KBM-7 (cell line): ENCODE measurements at regions not wholly inside any gene's neighbourhood (a gene's known extent, or its start where the extent isn't known, plus 50 kb on each side); places are given as distances from the start of the nearest gene placed in this dataset.
"Not testable (repeated sequence)": the region's sequence is repeated elsewhere in the genome, so short reads cannot be mapped to it uniquely, and the experiment has no call there.

ENCODE experiments used
- DNase-seq: peaks from one replicate; pipeline ENCODE4 v3.0.0-alpha.2; 2015
- in situ Hi-C: fragments of 300-500 bp; cut with MboI; formaldehyde crosslinking; loops from 2 replicates; pipeline ENCODE4 v1.14.3; 2020; ENCODE audit warnings: low sequenced_read_pairs, low pct_unique_long_range_greater_than_20kb, mixed read lengths

DNA sequence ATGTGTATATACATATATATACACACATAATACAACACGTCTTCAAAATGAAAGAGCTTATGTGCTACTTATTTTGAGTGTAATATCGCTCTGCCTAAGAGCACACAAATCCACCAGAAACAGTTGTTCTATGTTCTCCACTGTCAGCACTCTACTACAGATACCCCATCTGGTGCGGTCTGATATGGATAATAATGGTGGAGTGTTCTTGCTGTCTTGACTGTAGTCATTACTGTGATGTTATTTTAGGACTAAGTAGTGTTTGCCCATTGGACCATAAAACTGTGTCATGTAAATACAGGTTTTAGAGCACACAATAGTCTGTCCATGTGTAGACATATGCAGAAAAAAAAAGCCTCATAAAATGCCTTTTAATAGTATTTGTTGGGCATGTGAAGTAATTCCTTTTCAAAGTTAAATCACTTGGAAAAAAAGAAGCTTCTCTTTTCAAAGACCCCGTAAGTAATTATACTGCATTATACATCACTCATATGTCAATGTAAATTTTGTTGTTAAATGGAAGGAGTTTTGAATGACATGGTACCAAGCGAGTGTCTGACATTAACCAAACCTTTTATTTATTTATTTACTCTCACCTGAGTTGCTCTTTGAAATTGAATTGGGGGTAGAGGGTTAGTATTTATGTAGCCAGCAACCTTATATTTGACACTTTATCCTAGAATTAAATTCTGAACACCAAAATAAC, 1249.2 kb upstream of the ZEB2 start:
- in situ Hi-C loops: no loop called here
- no peak for DNase-seq

DNA sequence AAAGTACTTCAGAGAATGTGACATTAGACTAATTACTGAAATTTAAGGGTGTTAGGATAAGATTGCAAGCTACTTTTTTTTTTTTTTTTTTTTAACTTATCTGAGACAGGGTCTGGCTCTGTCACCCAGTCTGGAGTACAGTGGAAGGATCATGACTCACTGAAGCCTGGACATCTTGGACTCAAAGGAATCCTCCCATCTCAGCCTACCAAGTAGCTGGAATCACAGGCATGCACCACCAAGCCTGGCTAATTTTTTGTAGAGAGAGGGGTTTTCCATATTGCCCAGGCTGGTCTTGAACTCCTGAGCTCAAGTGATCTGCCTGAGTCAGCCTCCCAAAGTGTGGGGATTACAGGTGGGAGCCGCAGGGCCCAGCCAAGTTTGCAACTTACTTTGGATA, 1246.0 kb upstream of the ZEB2 start:
- in situ Hi-C loops: no loop called here
- no peak for DNase-seq

DNA sequence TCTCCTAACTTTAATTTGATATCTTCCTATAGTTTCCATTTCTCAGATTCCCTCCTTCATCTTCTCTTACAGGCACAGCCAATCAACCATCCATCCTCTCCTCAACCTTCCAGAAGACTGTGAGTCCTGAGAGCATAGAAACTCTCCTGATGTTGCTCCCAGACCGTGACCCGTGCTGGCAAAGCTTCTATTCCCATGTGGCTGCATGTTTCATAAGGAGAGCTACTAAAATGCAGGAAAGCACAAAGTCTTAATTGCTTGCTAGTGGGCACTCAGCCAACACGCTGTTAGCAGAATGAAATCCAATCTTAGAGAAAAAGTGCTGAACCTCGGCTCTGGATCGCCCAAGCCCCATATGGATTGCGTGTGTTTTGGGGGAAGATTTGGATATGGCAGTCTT, 1244.7 kb upstream of the ZEB2 start:
- DNase-seq: no peak

DNA sequence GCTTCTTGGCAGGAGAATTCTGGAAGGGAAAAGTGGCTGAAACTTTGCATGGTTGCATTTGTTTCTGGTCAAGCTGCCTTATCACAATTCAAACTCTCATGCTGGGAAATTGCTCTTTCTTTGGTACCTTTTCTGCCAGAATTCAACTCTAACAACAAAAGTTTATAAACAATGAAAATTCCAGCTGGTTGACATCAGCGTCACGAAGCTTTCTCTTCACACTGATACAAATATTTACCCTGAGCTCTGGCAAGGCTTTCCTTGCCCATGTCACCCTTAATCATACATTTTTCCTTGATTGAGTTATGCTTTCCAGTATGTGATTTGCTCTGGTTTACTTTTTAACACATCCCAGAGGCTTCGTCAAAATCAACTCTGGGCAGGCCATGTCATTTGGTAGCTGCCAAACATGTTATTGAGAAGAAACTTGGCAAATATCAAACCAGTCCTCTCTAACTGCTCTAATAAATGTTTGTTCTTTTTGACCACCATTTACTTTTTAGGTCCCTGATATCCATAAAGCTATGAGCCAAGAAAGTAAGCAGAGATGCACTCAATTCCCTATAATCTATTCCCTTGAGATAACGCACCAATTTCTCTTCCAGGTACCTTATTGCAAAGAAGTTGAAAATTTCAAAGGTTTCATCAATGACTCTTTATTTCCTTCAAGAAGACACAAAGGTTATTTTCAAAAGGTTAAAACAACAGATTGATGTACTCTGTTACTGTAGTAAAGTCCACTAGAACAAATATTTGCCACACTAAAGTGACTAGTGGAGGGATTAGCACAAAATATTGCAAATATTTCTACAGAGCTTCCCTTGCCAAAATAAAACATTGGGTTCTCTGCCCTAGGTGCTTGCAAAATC, 1241.1 kb upstream of the ZEB2 start:
- DNase-seq: no peak
- in situ Hi-C loops: no loop called here

More for the DNA sequence above, 1244.7 kb upstream of the ZEB2 start:
- in situ Hi-C loops: no loop called here

DNA sequence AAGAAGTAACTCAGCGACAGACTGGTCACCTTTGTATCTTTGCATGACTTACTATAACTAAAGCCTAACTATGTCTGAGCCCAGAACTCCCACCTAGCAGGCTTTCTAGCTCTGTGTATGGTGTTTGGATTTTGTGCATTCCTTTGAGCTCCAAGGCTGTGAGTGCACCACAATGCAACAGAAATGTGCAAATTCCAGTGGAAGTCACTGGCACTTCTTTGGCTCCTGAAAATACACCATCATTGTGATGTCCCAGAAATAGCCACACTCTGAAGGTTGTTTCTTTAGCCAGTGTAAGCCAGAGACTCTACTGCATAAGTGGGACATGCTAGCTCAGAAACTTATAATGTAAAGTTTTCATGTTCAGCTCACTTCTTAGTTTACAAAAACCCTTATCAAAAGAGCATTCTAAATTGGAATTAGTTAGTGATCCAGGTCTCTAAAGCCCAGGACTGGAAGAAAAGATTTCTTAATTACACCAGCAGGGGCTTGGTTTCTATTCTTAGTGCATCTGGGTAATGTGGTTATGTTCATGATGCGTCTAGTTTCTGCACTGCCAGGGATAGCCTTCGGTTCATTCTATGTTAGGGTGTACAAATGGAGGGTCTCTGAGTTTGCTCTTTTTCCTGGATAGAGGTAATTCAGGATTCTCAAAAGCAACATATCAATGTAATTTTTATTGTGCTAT, 1239.5 kb upstream of the ZEB2 start:
- in situ Hi-C loops: no loop called here
- DNase-seq: no peak

DNA sequence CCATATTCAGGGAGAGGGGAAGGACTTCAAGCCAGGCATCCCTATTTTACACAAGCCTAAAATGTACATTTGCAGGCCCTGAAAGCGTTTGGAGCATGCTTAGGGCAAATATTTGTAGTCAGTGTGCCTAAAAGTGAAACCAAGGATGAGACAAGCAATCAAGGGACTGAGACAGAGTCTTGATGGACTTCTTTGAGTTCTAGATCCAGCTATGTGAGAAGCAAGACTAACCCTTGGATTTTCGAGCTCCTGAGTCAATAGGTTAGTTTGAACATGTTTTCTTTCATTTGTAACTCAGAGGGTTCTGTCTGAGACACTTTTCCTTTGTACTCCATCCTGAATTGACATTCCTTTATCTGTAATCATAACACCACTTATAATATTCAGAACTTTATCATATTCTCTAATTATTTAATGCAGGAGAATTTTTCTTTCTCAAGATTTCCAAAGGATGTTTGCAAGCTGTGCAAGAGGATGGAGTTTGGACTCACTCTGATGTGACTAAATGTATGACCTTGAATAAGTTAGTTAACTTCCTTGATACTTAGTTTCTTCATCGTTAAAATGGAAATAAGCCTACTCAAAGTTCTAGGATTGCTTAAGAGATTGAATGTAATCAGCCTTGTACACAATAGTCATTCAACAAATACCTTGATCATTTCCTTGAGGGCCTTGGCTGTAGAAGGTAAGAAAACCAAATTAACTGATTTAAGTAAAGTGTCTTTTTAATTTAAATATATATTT, 1237.8 kb upstream of the ZEB2 start:
- in situ Hi-C loops: no loop called here
- no peak for DNase-seq

DNA sequence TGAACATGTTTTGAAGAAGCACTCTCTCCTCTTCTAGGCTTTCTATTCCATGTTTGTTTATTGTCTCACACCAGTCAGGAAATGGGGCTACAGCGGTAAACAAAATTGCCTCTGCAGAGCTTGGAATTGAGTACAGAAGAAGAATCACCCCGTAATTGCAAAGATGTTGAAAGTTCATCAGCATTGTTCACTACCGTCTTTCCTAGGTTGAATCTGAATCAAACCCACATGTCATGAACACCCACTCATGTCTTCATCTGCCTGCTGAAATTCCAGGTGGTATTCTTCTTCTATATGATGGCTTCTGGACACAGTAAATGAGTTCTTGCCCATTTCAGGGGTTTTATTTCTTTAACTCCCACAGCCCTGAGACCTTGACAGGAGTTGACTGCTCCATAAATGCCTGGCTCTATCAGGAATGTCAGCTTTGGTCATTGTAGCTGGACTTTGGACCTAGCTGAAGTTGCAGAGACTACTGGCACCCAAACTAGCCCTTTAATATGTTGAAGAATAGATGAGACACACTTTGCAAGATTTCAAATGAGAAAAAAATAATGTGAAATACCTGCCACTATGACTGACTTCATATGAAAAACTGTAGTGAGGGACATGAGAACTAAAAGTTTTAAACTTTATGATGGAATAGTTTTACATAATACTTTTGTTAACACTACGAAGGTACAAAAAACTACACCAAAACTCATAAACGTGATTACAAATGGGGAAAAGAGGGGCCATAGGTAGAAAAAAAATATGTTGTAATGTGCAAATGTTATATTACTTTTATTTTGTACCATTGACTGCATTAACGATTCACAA, 1235.3 kb upstream of the ZEB2 start:
- in situ Hi-C loops: no loop called here
- no peak for DNase-seq

DNA sequence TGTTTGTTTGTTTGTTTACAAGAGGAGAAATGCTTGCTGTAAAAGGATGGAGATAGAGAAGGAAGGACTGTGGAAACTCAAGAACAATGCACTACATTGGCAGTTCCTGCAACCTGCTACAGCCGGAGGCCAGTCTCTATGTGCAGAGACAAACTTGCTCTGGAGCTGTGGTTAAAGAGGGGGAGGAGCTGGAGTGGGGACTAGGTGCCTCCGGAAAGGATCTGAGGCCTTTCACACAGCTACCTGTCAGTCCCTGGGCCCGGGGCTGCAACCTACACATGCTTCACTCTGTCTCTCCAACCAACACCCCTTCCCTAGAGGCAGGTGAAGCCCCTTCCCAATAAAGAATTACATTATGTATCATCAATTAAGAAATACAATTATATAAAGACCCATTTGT, 1234.0 kb upstream of the ZEB2 start:
- no peak for DNase-seq
- in situ Hi-C loops: no loop called here

DNA sequence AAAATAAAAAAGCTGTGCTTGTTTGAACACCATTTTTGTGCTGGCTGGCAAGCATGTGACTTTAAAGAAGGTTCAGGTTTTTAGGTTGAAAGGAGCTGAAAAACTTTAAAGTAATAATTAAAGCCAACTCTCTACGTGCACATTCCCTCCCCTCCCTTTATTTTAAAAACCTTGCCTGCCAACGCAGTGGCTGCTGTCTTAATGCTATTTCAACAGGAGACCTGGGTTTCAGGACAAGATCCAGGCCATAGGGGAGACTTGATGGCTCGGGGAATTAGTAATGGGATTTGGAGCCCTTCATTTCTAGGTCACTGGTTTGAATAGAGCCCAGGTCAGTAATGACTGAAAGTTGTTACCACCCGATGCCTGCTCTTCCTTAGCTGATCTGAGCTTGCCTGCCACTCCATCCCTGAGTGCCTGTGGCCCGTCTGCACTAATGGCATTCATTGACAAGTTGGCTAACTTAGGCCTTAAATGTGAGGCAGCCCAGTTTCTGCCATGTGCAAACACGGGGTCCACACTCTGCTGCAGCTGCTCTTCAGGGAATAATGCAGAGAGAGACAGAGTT, 1233.2 kb upstream of the ZEB2 start:
- in situ Hi-C loops: no loop called here
- no peak for DNase-seq

DNA sequence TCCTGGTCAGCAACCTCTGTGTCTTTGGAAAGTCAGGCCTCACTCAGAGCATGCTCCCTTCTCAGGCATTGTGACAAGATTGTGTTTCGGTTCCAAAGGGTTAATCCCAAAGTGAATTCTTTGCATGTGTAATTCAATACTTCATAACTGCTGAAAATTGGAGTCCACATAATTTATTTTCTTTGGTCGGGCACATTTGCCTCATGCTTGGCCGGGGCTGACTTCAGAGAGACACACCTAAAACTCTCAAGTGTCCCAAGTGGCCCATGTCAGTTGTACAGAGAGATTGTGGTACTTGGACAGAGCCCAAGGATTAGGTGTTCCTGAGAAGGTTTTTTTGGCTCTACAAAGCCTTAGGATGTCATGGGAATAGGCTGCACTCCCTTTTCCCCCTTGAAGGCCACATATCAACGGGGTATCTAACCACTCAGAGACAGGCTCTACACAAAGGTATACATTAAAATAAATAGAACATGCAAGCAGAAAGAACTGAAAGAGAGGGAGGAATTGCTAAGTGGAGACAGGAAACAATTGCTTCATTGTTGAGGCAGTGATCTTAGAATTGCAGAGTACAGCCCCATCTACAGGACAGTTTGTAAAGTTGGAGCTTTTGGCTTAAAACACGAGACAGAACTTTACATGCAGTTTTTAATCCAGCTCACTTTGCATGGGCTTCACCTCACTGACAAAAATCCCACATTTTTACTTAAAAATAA, 1232.3 kb upstream of the ZEB2 start:
- in situ Hi-C loops: no loop called here

DNA sequence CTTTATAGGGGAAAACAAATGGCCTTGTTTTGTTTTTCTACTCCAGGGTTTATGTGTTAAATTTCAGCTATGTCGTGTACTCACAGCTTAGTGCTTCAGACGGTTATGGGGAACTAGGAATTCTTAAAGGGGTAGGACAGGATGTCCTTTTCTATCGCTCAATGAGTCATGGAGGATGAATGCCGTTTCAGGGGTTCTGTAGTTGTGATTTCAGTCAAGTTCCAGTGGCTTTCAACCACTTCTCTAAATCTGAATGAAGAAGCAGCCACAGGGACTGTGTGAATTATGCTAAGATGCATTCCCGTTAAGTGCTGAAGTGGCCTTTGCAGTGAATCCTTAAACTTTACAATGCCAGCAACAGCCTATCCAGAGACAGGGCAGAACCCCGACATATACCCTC, 1231.7 kb upstream of the ZEB2 start:
- DNase-seq: peak; percentile 58
- in situ Hi-C loops: no loop called here

More for the DNA sequence above, 1232.3 kb upstream of the ZEB2 start:
- peak; percentile 52 for DNase-seq

DNA sequence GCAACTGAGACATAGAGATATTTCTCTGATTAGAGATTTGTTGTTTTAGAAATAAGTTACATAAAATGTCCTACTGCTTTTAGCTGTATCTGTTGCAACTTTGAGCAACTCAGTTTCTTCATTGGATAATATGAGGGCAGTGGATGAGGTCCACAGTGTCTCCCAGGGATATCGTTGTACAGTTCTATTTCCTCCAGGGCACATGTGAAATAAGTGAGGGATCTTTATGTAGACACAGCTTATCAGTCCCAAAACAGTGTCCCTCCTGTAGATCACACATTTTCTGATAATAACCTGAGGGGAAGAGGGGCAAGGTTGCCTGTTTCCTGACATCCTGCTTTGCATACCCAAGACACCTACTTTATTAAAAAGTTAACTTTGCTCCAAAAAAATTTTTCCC, 1231.2 kb upstream of the ZEB2 start:
- in situ Hi-C loops: no loop called here
- DNase-seq: no peak

DNA sequence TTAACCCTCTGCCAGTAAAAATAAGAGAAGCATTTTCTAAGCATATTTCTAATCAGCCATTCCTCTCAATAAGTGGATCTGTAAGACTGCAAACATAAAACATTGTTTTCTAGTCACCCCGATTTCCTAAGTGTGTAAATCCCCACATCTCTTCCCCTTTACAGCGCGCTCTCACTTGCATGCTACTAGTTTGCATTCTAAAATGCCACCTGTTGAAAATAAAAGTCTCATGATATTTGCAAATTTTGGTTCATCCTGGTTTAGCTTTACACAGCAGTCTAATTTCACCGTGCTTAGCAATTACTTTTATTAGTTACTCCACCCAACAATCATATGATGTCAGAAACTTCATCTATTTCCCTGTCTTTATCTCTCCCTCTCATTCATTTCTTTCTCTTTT, 1230.7 kb upstream of the ZEB2 start:
- in situ Hi-C loops: no loop called here

DNA sequence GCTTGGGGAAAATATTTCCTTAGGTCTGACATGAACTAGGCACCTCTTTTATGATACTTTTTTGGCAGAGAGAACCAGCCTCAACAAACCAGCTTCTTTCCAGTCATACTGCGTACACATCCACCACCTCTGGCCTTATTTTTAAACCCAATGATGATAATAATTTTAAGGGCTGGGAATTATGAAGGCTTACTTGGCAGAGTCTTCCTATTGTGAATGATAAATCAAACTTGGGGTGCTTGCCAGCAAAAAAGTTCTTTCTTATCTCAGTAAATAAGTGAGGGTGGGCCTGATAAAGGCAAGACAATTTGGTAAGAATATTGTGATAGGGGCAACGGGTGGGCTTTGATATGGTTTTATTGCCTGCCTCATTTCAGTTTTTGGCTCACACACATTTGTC, 1230.2 kb upstream of the ZEB2 start:
- in situ Hi-C loops: no loop called here
- DNase-seq: no peak

More for the DNA sequence above, 1230.7 kb upstream of the ZEB2 start:
- DNase-seq: no peak

DNA sequence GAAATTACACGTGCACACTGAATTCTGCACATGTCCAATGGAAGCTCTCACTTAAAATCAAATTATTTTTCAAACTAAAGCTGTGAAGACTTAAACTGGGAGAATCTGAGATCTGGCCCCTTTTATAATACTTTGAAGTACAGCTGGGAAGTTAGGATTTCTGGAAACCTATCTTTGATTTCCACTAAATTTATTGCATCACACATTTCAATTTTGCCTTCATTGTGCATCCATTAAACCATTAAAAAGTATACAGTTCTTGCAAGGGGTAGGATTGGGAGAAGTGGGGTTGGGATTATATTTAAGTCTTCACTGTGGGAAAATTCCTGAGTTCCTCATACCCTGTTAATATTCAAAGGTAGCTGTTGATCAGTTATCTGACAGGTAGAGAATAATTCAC, 1229.6 kb upstream of the ZEB2 start:
- in situ Hi-C loops: no loop called here
- DNase-seq: no peak

DNA sequence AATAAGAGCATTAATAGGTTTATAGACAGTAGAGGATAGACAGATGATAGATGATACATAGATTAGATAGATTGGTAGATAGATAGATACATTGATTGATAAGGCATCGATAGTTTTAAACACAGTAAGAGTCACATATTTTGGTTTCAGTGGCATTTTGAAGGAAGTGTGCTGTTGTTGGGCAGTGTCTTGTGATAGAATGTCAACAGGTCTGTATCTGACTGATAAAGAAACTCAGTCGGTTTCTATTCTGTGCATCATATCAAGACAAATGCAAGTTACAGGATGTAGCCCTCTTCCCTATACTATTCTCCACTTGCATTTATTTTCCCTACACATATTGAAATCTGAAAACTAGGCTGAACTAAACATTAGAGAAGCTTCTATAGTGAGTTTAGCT, 1229.0 kb upstream of the ZEB2 start:
- no peak for DNase-seq
- in situ Hi-C loops: no loop called here

DNA sequence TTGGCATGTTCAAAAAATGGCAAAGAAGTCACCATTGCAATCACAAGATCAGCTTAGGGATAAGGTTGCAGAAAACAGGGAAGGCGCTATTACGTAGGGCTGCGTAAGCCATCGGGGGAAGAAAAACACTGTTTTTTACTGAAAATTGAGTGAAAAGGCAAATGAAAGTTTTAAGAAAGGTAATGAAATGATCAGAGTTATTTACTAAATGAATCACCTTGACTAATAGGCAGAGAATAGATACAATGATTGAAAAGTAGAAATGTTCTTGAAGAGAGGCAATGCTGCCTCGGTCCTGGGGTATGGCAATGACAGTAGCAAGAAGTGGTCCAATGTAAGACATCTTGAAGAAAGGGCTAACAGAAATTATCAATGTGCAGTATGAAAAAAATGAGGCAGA, 1227.8 kb upstream of the ZEB2 start:
- in situ Hi-C loops: no loop called here
- DNase-seq: no peak

DNA sequence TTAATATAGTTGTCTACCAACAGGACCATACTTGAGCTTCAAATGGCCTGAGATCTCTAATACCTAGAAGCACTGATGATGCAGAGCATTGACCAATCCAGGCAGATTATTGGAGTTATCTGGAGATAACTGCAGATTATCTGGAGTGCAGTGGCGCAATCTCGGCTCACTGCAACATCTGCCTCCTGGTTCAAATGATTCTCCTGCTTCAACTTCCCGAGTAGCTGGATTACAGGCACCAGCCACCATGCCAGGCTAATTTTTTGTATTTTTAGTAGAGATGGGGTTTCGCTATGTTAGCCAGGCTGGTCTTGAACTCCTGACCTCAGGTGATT, 1225.4 kb upstream of the ZEB2 start:
- in situ Hi-C loops: not testable (repeated sequence)

More for the DNA sequence above, 1225.4 kb upstream of the ZEB2 start:
- DNase-seq: not testable (repeated sequence)
